IPS-20b (cell line): ENCODE measurements at regions not wholly inside any gene's neighbourhood (a gene's known extent, or its start where the extent isn't known, plus 50 kb on each side); places are given as distances from the start of the nearest gene placed in this dataset.

Source experiments
- H3K27ac ChIP-seq: one replicate; pipeline ENCODE4 v1.5.1; 2013; ENCODE audit warnings: low read length
- H3K27me3 ChIP-seq: 2 replicates; pipeline ENCODE4 v1.6.1; 2013; ENCODE audit warnings: mild to moderate bottlenecking, low read length, inconsistent platforms; ENCODE audit not compliant: insufficient read depth
- H3K36me3 ChIP-seq: 2 replicates; pipeline ENCODE4 v1.6.1; 2013; ENCODE audit warnings: low read depth, mild to moderate bottlenecking, inconsistent platforms, low read length, moderate library complexity; ENCODE audit not compliant: insufficient read depth
- H3K4me1 ChIP-seq: 2 replicates; pipeline ENCODE4 v1.6.1; 2013; ENCODE audit warnings: mild to moderate bottlenecking, control low read depth, inconsistent platforms, low read length, moderate library complexity; ENCODE audit not compliant: insufficient read depth
- H3K4me3 ChIP-seq: 2 replicates; pipeline ENCODE4 v1.5.1; 2013; ENCODE audit warnings: mild to moderate bottlenecking, low read length, inconsistent platforms
- H3K9ac ChIP-seq: 2 replicates; pipeline ENCODE4 v1.6.1; 2013; ENCODE audit warnings: low read depth, mild to moderate bottlenecking, inconsistent platforms, low read length, moderate library complexity
- H3K9me3 ChIP-seq: 2 replicates; pipeline ENCODE4 v1.6.1; 2013; ENCODE audit warnings: mild to moderate bottlenecking, low read depth, low read length, inconsistent platforms; ENCODE audit not compliant: insufficient read depth

DNA sequence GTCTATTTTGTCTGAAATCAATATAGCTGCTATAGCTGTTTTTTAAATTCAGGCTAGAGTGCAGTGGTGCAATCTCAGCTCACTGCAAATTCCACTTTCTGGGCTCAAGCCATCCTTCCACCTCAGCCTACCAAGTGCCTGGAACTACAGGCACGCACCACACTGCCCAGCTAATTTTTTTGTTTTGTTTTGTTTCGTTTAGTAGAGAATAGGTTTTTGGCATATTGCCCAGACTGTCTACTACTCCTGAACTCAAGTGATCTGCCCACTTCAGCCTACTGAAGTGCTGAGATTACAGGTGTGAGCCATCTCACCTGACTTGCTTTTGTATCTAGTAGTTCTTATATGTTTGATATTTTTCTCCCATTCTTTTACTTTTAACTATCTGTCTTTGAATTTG lies 259.7 kb downstream of the CDH19 start:
- Histone ChIP-seq H3K9me3 (no peaks in the 10 kb centered on the region), H3K36me3 (no peaks in the 10 kb centered on the region), H3K4me3 (no peak overlapping the region), H3K4me1 (no peaks in the 10 kb centered on the region), H3K27me3 (no peaks in the 10 kb centered on the region), H3K27ac (no peak overlapping the region), H3K9ac (no peak overlapping the region)

DNA sequence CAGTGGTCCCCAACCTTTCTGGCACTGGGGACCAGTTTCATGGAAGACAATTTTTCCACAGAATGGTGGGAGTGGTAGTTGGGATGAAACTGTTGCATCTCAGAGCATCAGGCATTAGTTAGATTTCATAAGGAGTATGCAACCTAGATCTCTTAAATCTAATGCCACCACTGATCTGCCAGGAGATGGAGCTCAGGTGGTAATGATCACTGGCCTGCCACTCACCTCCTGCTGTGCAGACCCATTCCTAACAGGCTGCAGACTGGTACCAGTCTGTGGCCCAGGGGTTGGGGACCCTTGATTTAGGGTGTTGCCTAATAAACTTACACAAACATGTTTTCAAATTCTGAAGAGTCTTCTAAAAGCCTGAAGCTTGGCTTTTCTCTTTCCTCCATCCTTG lies 261.3 kb downstream of the CDH19 start:
- no peak overlapping the region for H3K4me3 ChIP-seq
- H3K27ac ChIP-seq = no peak overlapping the region
- no peaks in the 10 kb centered on the region for H3K4me1 ChIP-seq
- no peaks in the 10 kb centered on the region for H3K36me3 ChIP-seq
- no peaks in the 10 kb centered on the region for H3K27me3 ChIP-seq
- H3K9me3 ChIP-seq = no peaks in the 10 kb centered on the region
- H3K9ac ChIP-seq = no peak overlapping the region

DNA sequence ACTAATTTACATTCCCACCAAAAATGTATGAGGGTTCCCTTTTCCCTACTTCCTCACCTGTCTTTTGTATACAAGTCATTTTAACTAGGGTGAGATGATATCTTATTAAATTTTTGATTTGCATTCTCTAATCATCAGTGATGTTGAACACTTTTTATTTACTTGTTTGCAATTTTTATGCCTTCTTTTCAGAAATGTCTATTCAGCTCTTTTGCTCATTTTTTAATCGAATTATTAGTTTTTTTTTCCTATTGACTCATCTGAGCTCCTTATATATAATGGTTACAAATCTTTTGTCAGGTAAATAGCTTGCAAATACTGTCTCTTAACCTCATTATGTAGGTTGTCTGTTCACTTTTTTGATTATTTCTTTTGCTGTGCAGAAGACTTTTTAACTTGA lies 269.4 kb downstream of the CDH19 start:
- H3K9ac ChIP-seq = no peak overlapping the region
- no peaks in the 10 kb centered on the region for H3K9me3 ChIP-seq
- H3K4me3 ChIP-seq = no peak overlapping the region
- H3K36me3 ChIP-seq = no peaks in the 10 kb centered on the region
- H3K27me3 ChIP-seq = no peaks in the 10 kb centered on the region
- no peak overlapping the region for H3K27ac ChIP-seq
- H3K4me1 ChIP-seq = no peaks in the 10 kb centered on the region

DNA sequence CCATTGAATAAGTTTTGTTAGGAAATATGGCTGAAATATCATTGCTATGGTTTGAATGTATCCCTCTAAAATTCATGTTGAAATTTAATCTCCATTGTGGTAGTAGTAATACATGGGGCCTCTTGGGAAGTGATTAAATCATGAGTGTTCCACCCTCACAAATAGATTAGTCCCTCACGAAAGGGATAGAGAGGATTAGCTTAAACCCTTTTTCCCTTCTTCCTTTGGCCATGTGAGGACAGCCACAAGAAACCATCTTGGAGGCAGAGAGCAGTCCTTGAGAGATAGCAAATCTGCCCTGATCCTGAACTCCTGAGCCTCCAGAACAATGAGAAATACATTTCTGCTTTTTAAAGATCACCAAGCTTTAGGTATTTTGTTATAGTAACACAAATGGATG lies 274.2 kb downstream of the CDH19 start:
- Histone ChIP-seq H3K9me3 (no peaks in the 10 kb centered on the region), H3K4me3 (no peak overlapping the region), H3K27me3 (no peaks in the 10 kb centered on the region), H3K4me1 (peaks cover 9% of the 10 kb centered on the region; the same call in 1 of the 2 replicates), H3K9ac (no peak overlapping the region), H3K27ac (no peak overlapping the region), H3K36me3 (no peaks in the 10 kb centered on the region)

DNA sequence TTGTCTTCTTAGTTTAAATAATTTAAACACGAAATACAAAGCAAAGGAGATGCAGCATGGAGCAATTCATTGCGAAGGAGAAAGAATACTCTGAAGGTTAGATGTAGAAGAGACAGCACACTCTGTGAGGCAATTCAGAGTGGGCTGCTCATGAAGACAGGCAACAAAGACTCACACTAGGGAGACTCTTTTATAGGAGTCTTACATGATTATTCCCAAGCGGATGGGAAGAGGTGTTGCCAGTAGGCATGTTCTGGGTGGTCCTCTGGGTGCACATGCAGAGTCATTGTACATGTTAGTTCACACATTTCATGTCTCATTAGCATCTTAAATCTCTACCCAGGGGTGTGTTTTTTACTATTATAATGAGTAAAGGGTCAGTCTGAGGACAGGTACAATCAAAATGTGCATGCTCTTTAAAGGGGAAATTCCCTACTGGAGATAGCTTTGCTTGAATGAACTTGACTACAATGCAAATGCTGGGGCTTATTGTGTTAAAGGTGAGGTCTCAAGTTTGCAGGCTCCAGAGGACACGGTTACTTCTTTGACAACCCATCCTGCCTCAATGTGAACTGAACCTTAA lies 275.5 kb downstream of the CDH19 start:
- H3K36me3 ChIP-seq = no peaks in the 10 kb centered on the region
- H3K27me3 ChIP-seq = no peaks in the 10 kb centered on the region
- H3K4me3 ChIP-seq = no peak overlapping the region
- peaks cover 9% of the 10 kb centered on the region; the same call in 1 of the 2 replicates for H3K4me1 ChIP-seq
- H3K9me3 ChIP-seq = no peaks in the 10 kb centered on the region
- H3K27ac ChIP-seq = no peak overlapping the region
- no peak overlapping the region for H3K9ac ChIP-seq

- no peak overlapping the region for H3K27ac ChIP-seq
- no peaks in the 10 kb centered on the region for H3K36me3 ChIP-seq
- no peaks in the 10 kb centered on the region for H3K9me3 ChIP-seq
- no peak overlapping the region for H3K9ac ChIP-seq
- H3K4me1 ChIP-seq = peaks cover 9% of the 10 kb centered on the region; the same call in 1 of the 2 replicates
- H3K27me3 ChIP-seq = no peaks in the 10 kb centered on the region
- H3K4me3 ChIP-seq = no peak overlapping the region
Observed at GRCh38 chr18:66325251-66325650, 278.6 kb downstream of the CDH19 start.

DNA sequence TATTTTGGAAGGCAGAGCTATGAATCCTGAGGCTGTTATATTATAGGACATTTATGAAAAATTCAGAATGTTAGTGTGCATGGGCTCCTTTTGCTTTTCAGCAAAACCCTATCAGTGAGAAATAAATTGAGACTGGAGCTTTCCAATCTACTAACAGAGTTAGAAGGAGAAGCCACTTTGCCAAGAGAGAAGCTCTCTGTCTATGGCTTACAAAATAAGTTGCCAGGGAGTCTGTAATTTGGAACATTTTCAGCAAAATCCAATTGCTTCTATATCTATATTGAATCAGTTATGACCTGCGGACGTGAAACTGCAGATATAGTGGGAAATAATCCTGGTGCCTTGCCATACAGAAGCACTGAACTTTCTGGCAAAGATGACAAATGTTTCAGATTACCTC lies 279.3 kb downstream of the CDH19 start:
- no peak overlapping the region for H3K27ac ChIP-seq
- H3K36me3 ChIP-seq = no peaks in the 10 kb centered on the region
- peaks cover 9% of the 10 kb centered on the region; the same call in 1 of the 2 replicates for H3K4me1 ChIP-seq
- no peaks in the 10 kb centered on the region for H3K9me3 ChIP-seq
- no peaks in the 10 kb centered on the region for H3K27me3 ChIP-seq
- no peak overlapping the region for H3K9ac ChIP-seq
- no peak overlapping the region for H3K4me3 ChIP-seq

GRCh38 chr18:66317243-66318090 lies 286.4 kb downstream of the CDH19 start:
- Histone ChIP-seq H3K27ac (no peak overlapping the region), H3K36me3 (no peaks in the 10 kb centered on the region), H3K9ac (no peak overlapping the region), H3K4me1 (peaks cover 4% of the 10 kb centered on the region; the same call in 1 of the 2 replicates), H3K9me3 (no peaks in the 10 kb centered on the region), H3K27me3 (no peaks in the 10 kb centered on the region), H3K4me3 (no peak overlapping the region)

DNA sequence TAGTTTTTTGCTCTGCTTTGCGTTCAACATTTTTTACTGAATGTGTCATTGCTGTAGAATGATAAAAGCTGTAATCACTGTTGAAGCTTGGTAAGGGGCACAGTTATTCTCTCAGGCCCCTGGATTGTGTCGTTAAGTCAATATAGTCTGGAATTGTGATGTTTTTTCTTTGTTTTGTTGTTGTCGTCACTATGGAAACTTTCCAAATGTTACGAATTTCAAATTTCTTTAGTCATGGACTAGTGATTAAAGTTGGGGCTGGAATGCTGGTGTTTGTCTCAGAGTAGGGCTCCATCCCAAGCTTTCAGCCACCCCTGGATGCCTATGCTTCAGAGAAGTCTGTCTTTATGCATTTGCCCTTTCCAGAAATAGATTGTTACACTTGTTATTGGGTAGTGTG lies 287.2 kb downstream of the CDH19 start:
- peaks cover 4% of the 10 kb centered on the region; the same call in 1 of the 2 replicates for H3K4me1 ChIP-seq
- H3K9me3 ChIP-seq = no peaks in the 10 kb centered on the region
- no peak overlapping the region for H3K27ac ChIP-seq
- H3K4me3 ChIP-seq = no peak overlapping the region
- H3K27me3 ChIP-seq = no peaks in the 10 kb centered on the region
- no peaks in the 10 kb centered on the region for H3K36me3 ChIP-seq
- no peak overlapping the region for H3K9ac ChIP-seq

DNA sequence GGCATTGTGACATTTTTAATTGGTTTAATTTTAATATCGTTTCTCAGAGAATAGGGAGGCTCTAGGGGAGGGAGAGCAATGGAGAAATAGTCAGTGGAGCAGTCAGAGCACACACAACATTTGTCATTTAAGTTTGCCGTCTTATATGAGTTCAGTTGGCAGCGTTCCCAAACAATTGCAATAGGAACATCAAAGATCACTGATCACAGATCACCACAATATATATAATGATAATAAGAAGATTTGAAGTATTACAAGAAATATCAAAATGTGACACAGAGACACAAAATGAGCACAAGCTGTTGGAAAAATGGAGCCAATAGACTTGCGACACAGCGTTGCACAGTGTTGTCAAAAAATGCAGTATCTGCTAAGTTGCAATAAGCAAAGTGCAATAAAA lies 303.7 kb downstream of the CDH19 start:
- Histone ChIP-seq H3K27ac (no peak overlapping the region), H3K36me3 (no peaks in the 10 kb centered on the region), H3K27me3 (no peaks in the 10 kb centered on the region), H3K4me3 (no peak overlapping the region), H3K9me3 (no peaks in the 10 kb centered on the region), H3K9ac (no peak overlapping the region), H3K4me1 (no peaks in the 10 kb centered on the region)

- Histone ChIP-seq H3K36me3 (no peaks in the 10 kb centered on the region), H3K4me3 (no peak overlapping the region), H3K27ac (no peak overlapping the region), H3K9me3 (peaks cover 18% of the 10 kb centered on the region), H3K9ac (no peak overlapping the region), H3K4me1 (no peaks in the 10 kb centered on the region), H3K27me3 (no peaks in the 10 kb centered on the region)
Observed at GRCh38 chr18:66280470-66280869, 323.4 kb downstream of the CDH19 start.

DNA sequence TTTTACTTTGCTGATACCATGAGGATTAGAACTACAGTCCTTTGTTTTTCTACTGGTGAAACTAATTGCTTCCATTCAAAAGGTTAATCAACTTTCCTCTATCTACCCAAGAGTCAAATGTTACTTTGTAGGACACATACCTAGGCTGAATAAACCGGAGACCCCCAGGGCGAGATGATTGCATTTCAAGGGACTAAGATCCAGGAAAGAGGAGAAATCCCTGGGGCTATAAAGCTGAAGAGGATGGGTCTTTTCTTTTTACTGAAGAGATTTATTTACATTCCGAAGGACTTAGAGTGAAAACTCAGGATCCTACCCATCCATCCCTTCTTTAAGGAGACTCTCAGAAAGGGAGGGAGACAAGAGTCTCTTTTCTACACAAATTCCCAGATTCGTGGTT lies 331.9 kb downstream of the CDH19 start:
- peak overlapping the region; percentile 35; the same call in 1 of the 2 replicates for H3K4me3 ChIP-seq
- peaks cover 43% of the 10 kb centered on the region for H3K9me3 ChIP-seq
- no peak overlapping the region for H3K27ac ChIP-seq
- no peak overlapping the region for H3K9ac ChIP-seq
- H3K4me1 ChIP-seq = peaks cover 24% of the 10 kb centered on the region
- no peaks in the 10 kb centered on the region for H3K36me3 ChIP-seq
- H3K27me3 ChIP-seq = no peaks in the 10 kb centered on the region
